Activated CD4-positive, alpha-beta T cell treated with anti-CD3 and anti-CD28 coated beads, Interleukin-2, amount 50 U/mL, for 48 hours (primary cell): ENCODE measurements at regions not wholly inside any gene's neighbourhood (a gene's known extent, or its start where the extent isn't known, plus 50 kb on each side); places are given as distances from the start of the nearest gene placed in this dataset.

Experiments used
- DNase-seq, 2 experiments: peaks; one replicate each; pipeline ENCODE4 v3.0.0-alpha.2; 2020

DNA sequence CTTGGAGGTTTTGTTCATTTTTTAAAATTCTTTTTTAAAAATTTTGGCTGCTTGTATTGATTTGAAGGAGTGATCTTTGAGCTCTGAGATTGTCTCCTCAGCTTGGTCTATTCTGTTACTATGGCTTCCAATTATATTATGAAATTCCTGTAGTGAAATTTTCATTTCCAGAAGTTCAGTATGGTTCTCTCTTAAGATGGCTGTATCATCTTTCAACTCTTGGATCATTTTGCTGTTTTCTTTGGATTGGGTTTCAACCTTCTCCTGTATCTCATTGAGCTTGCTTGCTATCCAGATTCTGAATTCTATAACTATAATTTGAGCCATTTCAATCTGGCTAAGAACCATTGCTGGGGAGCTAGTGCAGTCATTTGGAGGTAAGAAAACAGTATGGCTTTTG lies 270.8 kb upstream of the NT5C1B start:
- no peak for DNase-seq

GRCh38 chr2:18856765-18857164 lies 267.4 kb upstream of the NT5C1B start:
- DNase-seq = no peak

DNA sequence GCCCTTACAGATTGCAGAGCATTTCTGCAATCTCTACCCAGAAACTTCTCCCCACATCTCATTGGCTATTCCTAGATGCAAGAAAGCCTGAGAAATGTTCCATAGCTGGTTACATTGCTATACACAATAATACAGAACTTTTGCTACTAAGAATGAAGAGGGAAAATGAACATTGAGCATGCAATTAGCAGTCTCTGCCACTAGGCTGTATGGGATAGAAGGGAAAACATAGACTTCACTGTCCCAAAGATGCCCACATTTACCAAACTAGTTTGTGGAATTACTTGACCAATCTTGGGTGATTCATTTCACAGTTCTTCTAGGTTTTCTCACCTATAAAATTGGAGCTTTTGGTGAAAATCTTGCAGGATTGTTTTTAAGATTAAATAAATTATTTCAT lies 265.7 kb upstream of the NT5C1B start:
- DNase-seq = no peak

DNA sequence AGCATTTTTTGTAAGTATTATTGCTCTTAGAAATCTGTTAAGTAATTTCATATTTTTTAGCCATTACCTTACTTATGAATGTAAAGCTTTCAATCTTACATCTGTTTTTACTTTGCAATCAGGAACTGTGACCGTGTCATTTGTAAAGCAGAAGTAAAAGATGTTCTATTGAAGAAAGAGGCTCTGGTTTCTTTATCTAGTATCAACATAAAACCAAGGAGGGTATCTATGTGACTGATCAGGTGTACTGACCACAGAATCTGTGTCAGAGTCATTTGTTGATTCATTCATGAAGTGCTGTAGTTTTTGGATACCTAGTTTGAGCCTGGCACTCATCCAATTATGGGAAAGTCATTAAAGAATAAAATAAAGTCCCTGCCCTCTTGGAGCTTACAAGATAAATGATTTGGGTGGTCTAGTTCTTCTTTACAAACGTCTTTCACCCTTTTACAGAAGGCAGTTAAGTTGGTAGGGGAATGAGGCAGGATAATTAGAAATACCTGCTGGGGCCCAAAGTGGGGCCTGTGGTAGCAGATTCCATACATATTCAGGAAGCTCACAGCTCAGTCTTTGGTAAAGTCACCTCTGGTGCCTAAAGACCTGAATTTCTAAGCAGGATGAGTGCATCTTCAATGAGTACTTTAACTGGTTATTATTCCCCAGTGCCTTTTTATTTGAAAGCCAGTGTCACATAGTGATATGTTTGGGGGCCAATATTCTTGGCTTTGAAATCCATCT lies 260.6 kb upstream of the NT5C1B start:
- no peak for DNase-seq

DNA sequence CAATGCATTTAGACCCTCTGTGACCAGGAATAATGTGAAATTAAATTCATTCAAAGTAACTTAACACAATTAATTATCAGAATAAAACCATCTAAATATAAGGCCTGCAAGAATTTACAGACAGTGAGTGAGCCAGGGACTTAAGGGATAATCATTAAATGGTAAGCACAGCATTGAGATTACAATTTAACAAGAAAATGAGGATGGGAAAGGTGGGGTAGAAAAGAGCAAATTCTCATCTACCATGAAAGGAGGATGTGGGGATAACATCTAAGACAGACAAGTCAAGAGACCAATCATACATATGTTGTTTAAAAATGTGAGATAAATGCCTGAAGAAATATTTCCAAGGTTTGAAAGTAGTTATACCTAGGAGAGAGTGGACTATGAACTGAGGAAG lies 259.3 kb upstream of the NT5C1B start:
- no peak for DNase-seq

GRCh38 chr2:18845854-18846445 lies 256.6 kb upstream of the NT5C1B start:
- DNase-seq = no peak

DNA sequence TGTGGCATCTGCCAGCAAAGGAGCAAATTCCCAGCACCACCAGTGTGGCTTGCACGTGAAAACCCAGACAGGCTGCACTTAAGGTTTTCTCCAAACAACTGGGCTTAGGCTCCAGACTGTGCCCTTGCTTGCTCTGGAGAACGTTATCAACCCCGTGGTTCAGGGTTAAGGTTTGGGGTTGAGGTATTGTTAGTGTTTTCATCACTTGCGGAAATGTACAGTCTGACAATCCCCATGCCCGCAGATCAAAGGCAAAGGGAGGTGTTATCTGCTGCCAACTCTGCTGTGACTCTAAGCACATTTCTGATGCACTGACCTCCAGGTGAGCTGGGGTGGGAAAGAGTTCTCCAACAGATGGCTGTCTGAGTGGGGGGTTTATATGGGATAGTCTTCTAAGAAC lies 253.5 kb upstream of the NT5C1B start:
- no peak for DNase-seq

GRCh38 chr2:18841248-18842150 lies 252.1 kb upstream of the NT5C1B start:
- no peak for DNase-seq

- DNase-seq = no peak
These were observed 247.9 kb upstream of the NT5C1B start for GRCh38 chr2:18837240-18837639.

DNA sequence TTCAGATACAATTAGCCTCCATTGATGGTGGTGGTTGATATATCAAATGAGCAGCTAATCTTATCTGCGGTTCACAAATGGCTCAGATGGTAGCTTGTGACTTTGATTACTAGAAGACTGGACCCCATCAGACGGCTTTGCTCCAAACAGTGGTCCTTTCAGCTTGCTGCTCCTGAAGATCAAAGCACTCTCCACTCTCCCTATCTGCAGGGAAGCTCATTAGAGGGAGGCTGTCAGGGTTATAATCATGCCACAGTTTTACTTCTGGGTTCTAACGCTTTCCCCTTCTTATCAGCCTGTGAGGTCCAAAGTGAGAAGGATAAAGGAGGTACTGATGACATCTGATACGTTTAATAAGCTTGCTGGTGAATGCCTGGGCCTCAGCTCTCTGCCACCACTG lies 247.1 kb upstream of the NT5C1B start:
- DNase-seq = no peak

DNA sequence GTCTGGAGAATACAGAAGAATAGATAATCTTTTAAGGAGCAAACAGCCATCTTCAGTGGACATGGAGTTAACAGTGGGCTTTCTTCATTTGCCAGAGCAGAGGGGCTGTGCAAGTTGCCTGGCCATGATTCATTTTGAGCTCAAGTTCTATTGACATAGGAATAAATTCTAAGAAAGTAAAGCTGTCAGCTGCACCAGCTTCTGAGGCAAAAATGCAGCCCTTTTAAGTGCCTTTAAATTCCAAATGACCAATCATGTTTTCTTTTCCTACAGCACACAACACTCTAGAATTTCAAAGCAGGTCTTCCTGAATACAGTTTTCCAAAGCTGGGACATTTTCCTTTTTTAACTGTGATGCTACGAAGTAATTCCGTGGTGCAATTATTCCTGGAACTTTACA lies 246.4 kb upstream of the NT5C1B start:
- no peak for DNase-seq

GRCh38 chr2:18834341-18834740 lies 245.0 kb upstream of the NT5C1B start:
- no peak for DNase-seq

GRCh38 chr2:18833941-18834340 lies 244.6 kb upstream of the NT5C1B start:
- DNase-seq = no peak

DNA sequence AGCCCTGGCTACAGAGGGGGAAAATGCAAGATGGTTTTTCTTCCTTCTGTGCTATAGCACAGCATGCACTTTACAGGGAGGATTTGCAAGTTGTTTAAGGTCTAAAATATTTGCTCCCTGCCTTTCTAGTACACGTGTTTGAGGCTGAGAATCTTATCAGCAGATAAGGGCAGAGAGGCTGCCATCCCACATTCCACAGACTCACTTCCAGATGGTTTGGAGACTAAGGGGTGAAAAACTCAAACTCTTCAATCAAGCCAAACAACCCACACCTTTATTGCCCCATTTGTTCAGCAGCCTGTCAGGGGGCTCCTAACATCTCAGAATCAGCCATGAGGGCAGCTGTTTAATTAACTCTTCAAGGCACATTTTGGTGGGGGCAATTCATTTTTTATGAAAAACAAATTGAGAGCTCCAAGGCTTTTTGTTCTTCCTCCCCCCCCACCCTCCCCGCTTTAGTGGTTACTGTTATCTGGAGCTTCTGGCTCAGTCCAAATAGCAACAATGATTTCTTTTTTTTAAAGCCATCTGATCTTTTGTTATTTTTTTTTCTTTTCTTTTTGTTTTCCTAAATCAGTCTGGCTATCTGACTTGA lies 242.6 kb upstream of the NT5C1B start:
- DNase-seq = no peak

- DNase-seq = no peak
These were observed 241.6 kb upstream of the NT5C1B start for GRCh38 chr2:18830962-18831361.

DNA sequence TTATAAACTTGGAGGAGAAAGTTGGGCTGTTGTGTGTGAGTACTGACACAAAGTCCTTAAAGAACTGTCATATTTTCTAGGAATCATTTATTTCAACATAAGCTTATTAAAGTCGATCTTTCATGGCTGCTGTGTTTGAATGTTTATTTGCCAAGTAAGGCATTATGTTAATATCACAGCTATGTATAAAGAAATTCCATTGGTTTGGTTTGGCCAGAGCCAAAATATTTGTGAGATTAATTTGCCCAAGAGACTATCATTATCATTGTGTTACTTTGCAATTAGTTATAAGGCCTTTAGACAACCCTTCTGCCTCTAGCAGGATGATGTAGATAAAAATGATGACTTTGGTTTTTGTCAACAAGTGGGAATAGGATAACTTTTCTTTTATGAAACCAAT lies 240.6 kb upstream of the NT5C1B start:
- no peak for DNase-seq

GRCh38 chr2:18829251-18829902 lies 240.0 kb upstream of the NT5C1B start:
- no peak for DNase-seq

- DNase-seq = no peak
These were observed 238.9 kb upstream of the NT5C1B start for GRCh38 chr2:18828296-18828695.

GRCh38 chr2:18825838-18826237 lies 236.5 kb upstream of the NT5C1B start:
- DNase-seq = no peak

DNA sequence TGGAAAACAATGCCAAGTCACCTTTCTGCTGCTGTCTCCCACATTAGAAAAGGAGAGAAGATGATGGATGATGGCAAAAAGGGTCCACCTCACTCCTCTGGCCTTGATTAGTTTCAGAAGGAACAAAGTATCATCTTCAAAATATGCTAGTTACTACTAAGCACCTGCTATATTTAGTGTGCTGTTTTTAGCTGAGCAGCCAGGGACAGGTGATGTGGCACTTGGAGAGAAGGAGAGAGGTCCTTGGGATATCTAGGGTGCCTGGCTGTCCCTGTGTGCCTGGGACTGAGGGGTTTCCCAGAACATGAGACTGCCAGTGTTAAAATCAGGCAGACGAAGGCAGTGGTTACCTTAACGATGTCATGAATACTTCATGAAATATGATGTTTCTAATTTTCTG lies 235.5 kb upstream of the NT5C1B start:
- DNase-seq = no peak

DNA sequence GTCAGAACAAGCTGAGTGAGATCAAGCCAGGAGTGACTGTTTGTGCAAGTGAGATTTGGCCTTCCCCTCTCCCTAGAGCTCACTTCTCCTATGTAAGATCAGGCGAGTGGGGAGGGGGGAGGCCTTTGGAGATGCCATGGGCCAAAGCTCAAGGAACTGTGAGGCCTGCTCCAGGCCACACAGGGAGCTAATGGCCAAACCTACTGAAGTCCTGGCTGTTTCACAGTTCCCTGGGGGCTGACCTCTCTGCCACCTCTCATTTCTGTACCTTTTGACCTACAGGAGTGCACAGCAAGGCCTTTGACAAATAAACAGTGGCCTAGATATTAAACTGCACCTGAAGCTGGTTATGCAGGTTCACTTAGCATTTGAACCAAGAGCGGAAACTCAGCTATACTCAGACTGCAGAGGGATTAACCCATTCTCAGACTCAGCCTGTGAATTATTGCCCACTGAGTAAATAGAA lies 235.0 kb upstream of the NT5C1B start:
- no peak for DNase-seq

- DNase-seq = no peak
These were observed 232.1 kb upstream of the NT5C1B start for GRCh38 chr2:18821431-18821830.

DNA sequence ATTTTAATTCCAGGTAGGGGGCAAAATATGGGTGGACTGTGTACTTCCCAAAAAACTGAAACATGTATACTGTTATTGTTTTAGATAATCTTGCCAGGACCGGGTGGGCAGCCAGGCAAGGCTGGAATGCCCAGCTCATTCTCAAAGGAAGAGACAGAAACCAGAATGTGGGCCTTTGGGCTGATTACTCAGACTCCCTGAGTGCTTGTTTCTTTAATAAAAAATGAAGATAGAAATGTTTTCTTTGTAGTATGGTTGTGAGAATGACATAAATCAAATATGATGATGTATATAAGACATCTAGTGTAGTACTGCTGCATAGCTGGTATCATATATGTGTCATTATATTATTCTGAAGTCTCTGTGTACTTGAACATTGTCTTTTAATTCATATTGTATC lies 231.6 kb upstream of the NT5C1B start:
- no peak for DNase-seq
